IMR-90 (cell line): ENCODE measurements at regions not wholly inside any gene's neighbourhood (a gene's known extent, or its start where the extent isn't known, plus 50 kb on each side); places are given as distances from the start of the nearest gene placed in this dataset.

ENCODE experiments used
- ATAC-seq: fragments of 200-7000 bp; cut with Tn5 transposase; 2 replicates; pipeline ENCODE4 v1.9.1; 2020; ENCODE audit warnings: low read depth, mild to moderate bottlenecking, moderate library complexity
- BruUV-seq: library from RNA; stranded (reverse); fragments of 400-500 nt; replicated peaks from 2 replicates; lab custom pipeline; 2021; lab: Mats Ljungman, UMichigan
- CTCF ChIA-PET: fragments of 300-600 bp; formaldehyde crosslinking; extraction: SDS; loops from one replicate; lab custom pipeline; 2021; ENCODE audit warnings: antibody characterized with exemption; lab: Yijun Ruan, JAX
- POLR2A ChIA-PET: fragments of 300-600 bp; sonication (Branson Sonifier 250); formaldehyde crosslinking; loops from one replicate; lab custom pipeline; 2022; ENCODE audit warnings: antibody characterized with exemption; ENCODE audit not compliant: unreplicated experiment; lab: Charles Lee
- DNase-seq: peaks from one replicate; pipeline ENCODE4 v3.0.0; 2013
- H2AFZ ChIP-seq: replicated peaks from 2 replicates; pipeline ENCODE3; 2013; ENCODE audit warnings: low read length, mild to moderate bottlenecking; ENCODE audit not compliant: poor library complexity
- H2AK5ac ChIP-seq: 2 replicates; pipeline ENCODE4 v1.6.1; 2013; ENCODE audit warnings: low read depth, low read length, inconsistent platforms
- H2AK9ac ChIP-seq: replicated peaks from 2 replicates; pipeline ENCODE3; 2013; ENCODE audit warnings: mild to moderate bottlenecking, low read depth, low read length, moderate library complexity; ENCODE audit not compliant: poor library complexity
- H2BK120ac ChIP-seq: 2 replicates; pipeline ENCODE4 v1.6.1; 2013; ENCODE audit warnings: low read depth, low read length, inconsistent platforms
- H2BK15ac ChIP-seq: 3 replicates; pipeline ENCODE4 v1.6.1; 2013; ENCODE audit warnings: low read depth, low read length, inconsistent platforms
- H2BK20ac ChIP-seq: 2 replicates; pipeline ENCODE4 v1.6.1; 2013; ENCODE audit warnings: low read depth, mild to moderate bottlenecking, inconsistent platforms, low read length, moderate library complexity
- H2BK5ac ChIP-seq: 2 replicates; pipeline ENCODE4 v1.6.1; 2013; ENCODE audit warnings: mild to moderate bottlenecking, low read depth, low read length, inconsistent platforms; ENCODE audit not compliant: poor library complexity, severe bottlenecking
- H3K14ac ChIP-seq: replicated peaks from 2 replicates; pipeline ENCODE4 v1.6.1; 2013; ENCODE audit warnings: low read depth, low read length, inconsistent platforms
- H3K18ac ChIP-seq: 2 replicates; pipeline ENCODE4 v1.6.1; 2013; ENCODE audit warnings: low read depth, low read length, control low read depth
- H3K23ac ChIP-seq: 2 replicates; pipeline ENCODE4 v1.6.1; 2013; ENCODE audit warnings: low read depth, low read length, inconsistent platforms
- H3K27ac ChIP-seq: 2 replicates; pipeline ENCODE4 v1.5.1; 2013; ENCODE audit warnings: mild to moderate bottlenecking, control low read depth, low read length; ENCODE audit not compliant: insufficient read depth
- H3K27me3 ChIP-seq: 2 replicates; pipeline ENCODE4 v1.6.1; 2013; ENCODE audit warnings: low read length; ENCODE audit not compliant: control insufficient read depth, insufficient read depth
- H3K36me3 ChIP-seq: 2 replicates; pipeline ENCODE4 v1.6.1; 2013; ENCODE audit warnings: low read length, mixed read lengths; ENCODE audit not compliant: control insufficient read depth, insufficient read depth
- H3K4ac ChIP-seq: 2 replicates; pipeline ENCODE4 v1.6.1; 2013; ENCODE audit warnings: low read depth, low read length, inconsistent platforms
- H3K4me1 ChIP-seq: 2 replicates; pipeline ENCODE4 v1.6.1; 2013; ENCODE audit warnings: low read length, mixed read lengths; ENCODE audit not compliant: control insufficient read depth, insufficient read depth
- H3K4me2 ChIP-seq: 2 replicates; pipeline ENCODE4 v1.6.1; 2013; ENCODE audit warnings: low read depth, mild to moderate bottlenecking, control low read depth, low read length, moderate library complexity
- H3K4me3 ChIP-seq: 2 replicates; pipeline ENCODE4 v1.5.1; 2013; ENCODE audit warnings: low read depth, mild to moderate bottlenecking, control low read depth, low read length, moderate library complexity; ENCODE audit not compliant: insufficient read depth
- H3K56ac ChIP-seq: 2 replicates; pipeline ENCODE4 v1.6.1; 2013; ENCODE audit warnings: low read length, inconsistent platforms; ENCODE audit not compliant: insufficient read depth; ENCODE audit errors: extremely low read depth
- H3K79me1 ChIP-seq, 2 experiments: 2 replicates each; pipeline ENCODE4 v1.6.1; 2013; ENCODE audit warnings: low read length in 2 of 2, inconsistent platforms in 1 of 2, low read depth in 1 of 2
- H3K9ac ChIP-seq: 2 replicates; pipeline ENCODE4 v1.6.1; 2013; ENCODE audit warnings: low read depth, low read length, control low read depth
- H3K9me1 ChIP-seq: 2 replicates; pipeline ENCODE4 v1.6.1; 2013; ENCODE audit warnings: low read length, inconsistent platforms; ENCODE audit not compliant: insufficient read depth
- H3K9me3 ChIP-seq: 2 replicates; pipeline ENCODE4 v1.6.1; 2013; ENCODE audit warnings: low read length; ENCODE audit not compliant: control insufficient read depth, insufficient read depth
- H4K20me1 ChIP-seq: 2 replicates; pipeline ENCODE4 v1.6.1; 2013; ENCODE audit warnings: low read length, inconsistent platforms; ENCODE audit not compliant: insufficient read depth
- H4K5ac ChIP-seq: 2 replicates; pipeline ENCODE4 v1.6.1; 2013; ENCODE audit warnings: mild to moderate bottlenecking, low read depth, low read length, control low read depth
- H4K8ac ChIP-seq, 2 experiments: 2 replicates each; pipeline ENCODE4 v1.6.1; 2013; ENCODE audit warnings: low read depth in 2 of 2, low read length in 2 of 2, control low read depth in 1 of 2, inconsistent platforms in 1 of 2
- H4K91ac ChIP-seq: 2 replicates; pipeline ENCODE4 v1.6.1; 2013; ENCODE audit warnings: low read depth, low read length, inconsistent platforms; ENCODE audit not compliant: insufficient read depth
- BHLHE40 ChIP-seq: fragments of 150-350 bp; IDR thresholded peaks from 2 replicates; pipeline ENCODE4 v1.6.1; 2016; ENCODE audit warnings: mild to moderate bottlenecking, low read depth, low read length
- CEBPB ChIP-seq: IDR thresholded peaks from 2 replicates; pipeline ENCODE4 v1.6.1; 2012; ENCODE audit warnings: low read depth, low read length, improper control_type of control experiment
- CHD1 ChIP-seq: IDR thresholded peaks from 2 replicates; pipeline ENCODE4 v1.6.1; 2012; ENCODE audit warnings: low read depth, low read length, improper control_type of control experiment
- FOS ChIP-seq: fragments of 150-350 bp; IDR thresholded peaks from 2 replicates; pipeline ENCODE4 v1.6.1; 2016; ENCODE audit warnings: low read depth, low read length
- MAFK ChIP-seq: IDR thresholded peaks from 2 replicates; pipeline ENCODE4 v1.6.1; 2012; ENCODE audit warnings: low read depth, low read length, improper control_type of control experiment
- MAZ ChIP-seq: IDR thresholded peaks from 2 replicates; pipeline ENCODE4 v1.6.1; 2012; ENCODE audit warnings: low read depth, mild to moderate bottlenecking, low read length, improper control_type of control experiment, moderate library complexity, borderline replicate concordance
- MXI1 ChIP-seq: IDR thresholded peaks from 2 replicates; pipeline ENCODE4 v1.6.1; 2012; ENCODE audit warnings: low read depth, mild to moderate bottlenecking, low read length, moderate library complexity, borderline replicate concordance
- NFE2L2 ChIP-seq: fragments of 150-350 bp; IDR thresholded peaks from 2 replicates; pipeline ENCODE4 v1.6.1; 2016; ENCODE audit warnings: low read depth, mild to moderate bottlenecking, low read length
- POLR2A ChIP-seq: IDR thresholded peaks from 2 replicates; pipeline ENCODE4 v1.6.1; 2012; ENCODE audit warnings: mild to moderate bottlenecking, low read depth, low read length
- RAD21 ChIP-seq: IDR thresholded peaks from 2 replicates; pipeline ENCODE4 v1.6.1; 2012; ENCODE audit warnings: low read length, improper control_type of control experiment
- RCOR1 ChIP-seq: IDR thresholded peaks from 2 replicates; pipeline ENCODE4 v1.6.1; 2012; ENCODE audit warnings: mild to moderate bottlenecking, low read length, improper control_type of control experiment; ENCODE audit not compliant: insufficient replicate concordance
- RFX5 ChIP-seq: IDR thresholded peaks from 2 replicates; pipeline ENCODE4 v1.8.0; 2012; ENCODE audit warnings: low read depth, mild to moderate bottlenecking, low read length, moderate library complexity
- SMC3 ChIP-seq: fragments of 150-350 bp; IDR thresholded peaks from 2 replicates; pipeline ENCODE4 v1.6.1; 2016; ENCODE audit warnings: low read depth, mild to moderate bottlenecking, antibody characterized with exemption, low read length, moderate library complexity
- WGBS, 2 experiments: methylation state at CpG; one replicate each; pipeline versions ENCODE4 v1.1.5 to v1.1.7; 2013; ENCODE audit warnings: missing lambda C conversion rate in 2 of 2; ENCODE audit not compliant: insufficient read length in 1 of 2; ENCODE audit errors: extremely low coverage in 2 of 2; 5-methylcytosine and 5-hydroxymethylcytosine counted together
- dilution Hi-C: fragments of 300-500 bp; cut with HindIII; formaldehyde crosslinking; loops from one replicate; pipeline ENCODE4 v1.14.3; 2018; ENCODE audit warnings: low sequenced_read_pairs; ENCODE audit not compliant: unreplicated experiment
- in situ Hi-C: fragments of 300-500 bp; cut with MboI; formaldehyde crosslinking; loops from 3 replicates; pipeline ENCODE4 v1.14.3; 2019; ENCODE audit warnings: low sequenced_read_pairs, inconsistent platforms, mixed read lengths
- intact Hi-C: fragments of 100-400 bp; cut with micrococcal nuclease; formaldehyde crosslinking; loops from 2 replicates; pipeline ENCODE4 v1.10.0; 2022
- TF ChIP-seq, protein P1 (sequence below): fragments of 150-350 bp; IDR thresholded peaks from 2 replicates; pipeline ENCODE4 v1.6.1; 2017; ENCODE audit warnings: mild to moderate bottlenecking, antibody characterized with exemption, low read length, low read depth
- TF ChIP-seq, protein P2 (sequence below): fragments of 150-350 bp; IDR thresholded peaks from 2 replicates; pipeline ENCODE4 v1.6.1; 2016; ENCODE audit warnings: low read depth, mild to moderate bottlenecking, low read length, moderate library complexity, borderline replicate concordance
- TF ChIP-seq, protein P3 (sequence below): conservative IDR thresholded peaks from 2 replicates; pipeline ENCODE4 v1.5.1; 2012; ENCODE audit warnings: mild to moderate bottlenecking, low read depth, low read length, improper control_type of control experiment

DNA sequence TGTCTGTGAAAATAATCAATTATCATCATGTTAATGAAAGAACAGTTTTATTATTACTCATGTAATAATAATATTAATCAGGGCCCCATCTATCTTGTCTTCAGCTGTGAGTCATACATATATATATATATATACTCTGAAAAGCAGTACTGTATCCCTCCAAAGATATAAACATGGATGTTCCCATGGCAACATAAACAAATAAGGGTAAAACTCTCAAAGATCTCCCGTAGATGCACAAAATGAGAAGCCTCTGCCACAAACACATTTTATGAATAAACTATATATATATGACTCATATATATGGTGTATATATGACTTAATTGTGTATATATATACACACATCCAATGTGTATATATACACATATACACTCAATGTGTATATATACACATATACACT lies 163.8 kb upstream of the ARHGEF26 start:
- Histone ChIP-seq H3K56ac (no peak overlapping the region), H3K9ac (no peak overlapping the region), H3K79me1 (no peaks in the 10 kb centered on the region), H3K9me1 (no peaks in the 10 kb centered on the region), H4K8ac (no peak overlapping the region), H4K20me1 (no peaks in the 10 kb centered on the region), H2AFZ (no peak overlapping the region), H2BK20ac (no peak overlapping the region), H4K5ac (no peak overlapping the region), H3K4me3 (no peak overlapping the region), H2BK5ac (no peak overlapping the region), H3K4me1 (no peaks in the 10 kb centered on the region), H3K9me3 (no peaks in the 10 kb centered on the region), H3K18ac (no peak overlapping the region), H3K4ac (no peak overlapping the region), H2AK9ac (no peak overlapping the region), H3K27me3 (no peaks in the 10 kb centered on the region), H3K36me3 (no peaks in the 10 kb centered on the region), H3K27ac (no peak overlapping the region), H2BK120ac (no peak overlapping the region), H2AK5ac (no peak overlapping the region), H3K23ac (no peak overlapping the region), H3K4me2 (no peak overlapping the region), H2BK15ac (no peak overlapping the region), H4K91ac (no peak overlapping the region), H3K14ac (no peak overlapping the region)
- POLR2A ChIA-PET: no interaction called here
- in situ Hi-C loops (no loop called here), dilution Hi-C loops (no loop called here), intact Hi-C loops (no loop called here)
- CTCF ChIA-PET: no interaction called here
- no peak for DNase-seq
- no CpG with 5 or more reads among the region's 1 CpG for WGBS, 2 experiments
- no peak for ATAC-seq
- no TSS peak for BruUV-seq
- no peak for TF ChIP-seq BHLHE40
- TF ChIP-seq POLR2A: no peak
- no peak for TF ChIP-seq MXI1
- TF ChIP-seq, protein P1, sequence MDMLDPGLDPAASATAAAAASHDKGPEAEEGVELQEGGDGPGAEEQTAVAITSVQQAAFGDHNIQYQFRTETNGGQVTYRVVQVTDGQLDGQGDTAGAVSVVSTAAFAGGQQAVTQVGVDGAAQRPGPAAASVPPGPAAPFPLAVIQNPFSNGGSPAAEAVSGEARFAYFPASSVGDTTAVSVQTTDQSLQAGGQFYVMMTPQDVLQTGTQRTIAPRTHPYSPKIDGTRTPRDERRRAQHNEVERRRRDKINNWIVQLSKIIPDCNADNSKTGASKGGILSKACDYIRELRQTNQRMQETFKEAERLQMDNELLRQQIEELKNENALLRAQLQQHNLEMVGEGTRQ: no peak
- TF ChIP-seq MAZ: no peak
- no peak for TF ChIP-seq MAFK
- no peak for TF ChIP-seq CEBPB
- TF ChIP-seq SMC3: no peak
- no peak for TF ChIP-seq CHD1
- no peak for TF ChIP-seq FOS
- no peak for TF ChIP-seq RAD21
- TF ChIP-seq, protein P2, sequence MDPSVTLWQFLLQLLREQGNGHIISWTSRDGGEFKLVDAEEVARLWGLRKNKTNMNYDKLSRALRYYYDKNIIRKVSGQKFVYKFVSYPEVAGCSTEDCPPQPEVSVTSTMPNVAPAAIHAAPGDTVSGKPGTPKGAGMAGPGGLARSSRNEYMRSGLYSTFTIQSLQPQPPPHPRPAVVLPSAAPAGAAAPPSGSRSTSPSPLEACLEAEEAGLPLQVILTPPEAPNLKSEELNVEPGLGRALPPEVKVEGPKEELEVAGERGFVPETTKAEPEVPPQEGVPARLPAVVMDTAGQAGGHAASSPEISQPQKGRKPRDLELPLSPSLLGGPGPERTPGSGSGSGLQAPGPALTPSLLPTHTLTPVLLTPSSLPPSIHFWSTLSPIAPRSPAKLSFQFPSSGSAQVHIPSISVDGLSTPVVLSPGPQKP: no peak
- no peak for TF ChIP-seq RCOR1
- no peak for TF ChIP-seq NFE2L2
- TF ChIP-seq RFX5: no peak
- TF ChIP-seq, protein P3, sequence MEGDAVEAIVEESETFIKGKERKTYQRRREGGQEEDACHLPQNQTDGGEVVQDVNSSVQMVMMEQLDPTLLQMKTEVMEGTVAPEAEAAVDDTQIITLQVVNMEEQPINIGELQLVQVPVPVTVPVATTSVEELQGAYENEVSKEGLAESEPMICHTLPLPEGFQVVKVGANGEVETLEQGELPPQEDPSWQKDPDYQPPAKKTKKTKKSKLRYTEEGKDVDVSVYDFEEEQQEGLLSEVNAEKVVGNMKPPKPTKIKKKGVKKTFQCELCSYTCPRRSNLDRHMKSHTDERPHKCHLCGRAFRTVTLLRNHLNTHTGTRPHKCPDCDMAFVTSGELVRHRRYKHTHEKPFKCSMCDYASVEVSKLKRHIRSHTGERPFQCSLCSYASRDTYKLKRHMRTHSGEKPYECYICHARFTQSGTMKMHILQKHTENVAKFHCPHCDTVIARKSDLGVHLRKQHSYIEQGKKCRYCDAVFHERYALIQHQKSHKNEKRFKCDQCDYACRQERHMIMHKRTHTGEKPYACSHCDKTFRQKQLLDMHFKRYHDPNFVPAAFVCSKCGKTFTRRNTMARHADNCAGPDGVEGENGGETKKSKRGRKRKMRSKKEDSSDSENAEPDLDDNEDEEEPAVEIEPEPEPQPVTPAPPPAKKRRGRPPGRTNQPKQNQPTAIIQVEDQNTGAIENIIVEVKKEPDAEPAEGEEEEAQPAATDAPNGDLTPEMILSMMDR: no peak
